ENCODE measurements at regions not wholly inside any gene's neighbourhood (a gene's known extent, or its start where the extent isn't known, plus 50 kb on each side); places are given as distances from the start of the nearest gene placed in this dataset.

- TF ChIP-seq, protein P1, sequence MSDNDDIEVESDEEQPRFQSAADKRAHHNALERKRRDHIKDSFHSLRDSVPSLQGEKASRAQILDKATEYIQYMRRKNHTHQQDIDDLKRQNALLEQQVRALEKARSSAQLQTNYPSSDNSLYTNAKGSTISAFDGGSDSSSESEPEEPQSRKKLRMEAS (IDR thresholded peaks at IDR 0.05): no peak
- TF ChIP-seq SP1 (IDR thresholded peaks at IDR 0.05; ENCODE audit: low read depth, low read length): no peak
- no peak for TF ChIP-seq RAD21 (IDR thresholded peaks at IDR 0.05 in 1 of 2, conservative IDR thresholded peaks at IDR 0.05 in 1 of 2; ENCODE audit: low read depth in 2 of 2, low read length in 2 of 2)
- TF ChIP-seq, protein P2, sequence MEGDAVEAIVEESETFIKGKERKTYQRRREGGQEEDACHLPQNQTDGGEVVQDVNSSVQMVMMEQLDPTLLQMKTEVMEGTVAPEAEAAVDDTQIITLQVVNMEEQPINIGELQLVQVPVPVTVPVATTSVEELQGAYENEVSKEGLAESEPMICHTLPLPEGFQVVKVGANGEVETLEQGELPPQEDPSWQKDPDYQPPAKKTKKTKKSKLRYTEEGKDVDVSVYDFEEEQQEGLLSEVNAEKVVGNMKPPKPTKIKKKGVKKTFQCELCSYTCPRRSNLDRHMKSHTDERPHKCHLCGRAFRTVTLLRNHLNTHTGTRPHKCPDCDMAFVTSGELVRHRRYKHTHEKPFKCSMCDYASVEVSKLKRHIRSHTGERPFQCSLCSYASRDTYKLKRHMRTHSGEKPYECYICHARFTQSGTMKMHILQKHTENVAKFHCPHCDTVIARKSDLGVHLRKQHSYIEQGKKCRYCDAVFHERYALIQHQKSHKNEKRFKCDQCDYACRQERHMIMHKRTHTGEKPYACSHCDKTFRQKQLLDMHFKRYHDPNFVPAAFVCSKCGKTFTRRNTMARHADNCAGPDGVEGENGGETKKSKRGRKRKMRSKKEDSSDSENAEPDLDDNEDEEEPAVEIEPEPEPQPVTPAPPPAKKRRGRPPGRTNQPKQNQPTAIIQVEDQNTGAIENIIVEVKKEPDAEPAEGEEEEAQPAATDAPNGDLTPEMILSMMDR (IDR thresholded peaks at IDR 0.05; ENCODE audit: control extremely low read depth in 1 of 3, insufficient read depth in 1 of 3, low read depth in 1 of 3, low read length in 3 of 3): no peak
- TF ChIP-seq POLR2A (IDR thresholded peaks at IDR 0.05; ENCODE audit: control extremely low read depth in 1 of 2, low read depth in 2 of 2, low read length in 2 of 2): no peak
- no peak for TF ChIP-seq POLR2AphosphoS5 (IDR thresholded peaks at IDR 0.05; ENCODE audit: low read depth, low read length)
- TF ChIP-seq, protein P3, sequence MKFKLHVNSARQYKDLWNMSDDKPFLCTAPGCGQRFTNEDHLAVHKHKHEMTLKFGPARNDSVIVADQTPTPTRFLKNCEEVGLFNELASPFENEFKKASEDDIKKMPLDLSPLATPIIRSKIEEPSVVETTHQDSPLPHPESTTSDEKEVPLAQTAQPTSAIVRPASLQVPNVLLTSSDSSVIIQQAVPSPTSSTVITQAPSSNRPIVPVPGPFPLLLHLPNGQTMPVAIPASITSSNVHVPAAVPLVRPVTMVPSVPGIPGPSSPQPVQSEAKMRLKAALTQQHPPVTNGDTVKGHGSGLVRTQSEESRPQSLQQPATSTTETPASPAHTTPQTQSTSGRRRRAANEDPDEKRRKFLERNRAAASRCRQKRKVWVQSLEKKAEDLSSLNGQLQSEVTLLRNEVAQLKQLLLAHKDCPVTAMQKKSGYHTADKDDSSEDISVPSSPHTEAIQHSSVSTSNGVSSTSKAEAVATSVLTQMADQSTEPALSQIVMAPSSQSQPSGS (IDR thresholded peaks at IDR 0.05; ENCODE audit: low read length): no peak
- TF ChIP-seq ASH2L (IDR thresholded peaks at IDR 0.05; ENCODE audit: low read length): no peak
- TF ChIP-seq YY1 (IDR thresholded peaks at IDR 0.05; ENCODE audit: low read depth, low read length): no peak
- no peak for TF ChIP-seq TEAD4 (IDR thresholded peaks at IDR 0.05; ENCODE audit: low read depth, low read length)
- TF ChIP-seq BRCA1 (IDR thresholded peaks at IDR 0.05; ENCODE audit: low read depth, low read length): no peak
- no peak for TF ChIP-seq SRF (IDR thresholded peaks at IDR 0.05; ENCODE audit: low read depth, low read length)
- no peak for TF ChIP-seq SIN3A (conservative IDR thresholded peaks at IDR 0.05 in 1 of 2, IDR thresholded peaks at IDR 0.05 in 1 of 2; ENCODE audit: low read depth in 1 of 2, low read length in 2 of 2)
These were observed 615.8 kb downstream of the XIRP2 start for GRCh38 chr2:167504061-167504460.
